Mesothelial cell of epicardium (in vitro differentiated cells): ENCODE measurements at regions not wholly inside any gene's neighbourhood (a gene's known extent, or its start where the extent isn't known, plus 50 kb on each side); places are given as distances from the start of the nearest gene placed in this dataset.

Experiments
- DNase-seq, 2 experiments: peaks; one replicate each; pipeline ENCODE4 v3.0.0; 2021; ENCODE audit warnings: low spot score in 2 of 2; ENCODE audit not compliant: unreplicated experiment in 2 of 2
- H3K27ac Mint-ChIP-seq: 2 replicates; pipeline ENCODE4 v1.8.0; 2021; ENCODE audit warnings: mixed read lengths
- H3K27me3 Mint-ChIP-seq: 2 replicates; pipeline ENCODE4 v1.8.0; 2021; ENCODE audit warnings: low read depth, mixed read lengths
- H3K36me3 Mint-ChIP-seq: 2 replicates; pipeline ENCODE4 v1.8.0; 2021; ENCODE audit warnings: mixed read lengths
- H3K4me1 Mint-ChIP-seq: 2 replicates; pipeline ENCODE4 v1.8.0; 2021; ENCODE audit warnings: mixed read lengths
- H3K4me3 Mint-ChIP-seq: 2 replicates; pipeline ENCODE4 v1.8.0; 2021; ENCODE audit warnings: mild to moderate bottlenecking, moderate library complexity, mixed read lengths
- H3K9me3 Mint-ChIP-seq: 2 replicates; pipeline ENCODE4 v1.8.0; 2021; ENCODE audit warnings: mixed read lengths
- CTCF ChIP-seq: fragments of 200-600 bp; sonication (generic); IDR thresholded peaks from one replicate; pipeline ENCODE4 v1.5.0; 2021; ENCODE audit warnings: antibody characterized with exemption; ENCODE audit not compliant: unreplicated experiment

GRCh38 chr4:3680656-3681055 is 85.5 kb upstream of the ADRA2C start:
- TF ChIP-seq CTCF, result no peak
- Mint-ChIP-seq H3K4me3 (no peak overlapping the region), H3K27ac (no peak overlapping the region), H3K4me1 (no peaks in the 10 kb centered on the region), H3K27me3 (peaks cover 70% of the 10 kb centered on the region), H3K36me3 (no peaks in the 10 kb centered on the region), H3K9me3 (no peaks in the 10 kb centered on the region)
- no peak for DNase-seq

- H3K4me3 Mint-ChIP-seq, result no peak overlapping the region
- H3K27ac Mint-ChIP-seq, result no peak overlapping the region
- no peaks in the 10 kb centered on the region for H3K36me3 Mint-ChIP-seq
- peak in 1 of 2 experiments; percentile 16 for DNase-seq
- no peaks in the 10 kb centered on the region for H3K4me1 Mint-ChIP-seq
- TF ChIP-seq CTCF, result no peak
- H3K27me3 Mint-ChIP-seq, result peaks cover 71% of the 10 kb centered on the region
- no peaks in the 10 kb centered on the region for H3K9me3 Mint-ChIP-seq
These were observed 86.3 kb upstream of the ADRA2C start for GRCh38 chr4:3679851-3680311.

- Mint-ChIP-seq H3K36me3 (no peaks in the 10 kb centered on the region), H3K27me3 (peaks cover 65% of the 10 kb centered on the region), H3K4me3 (no peak overlapping the region), H3K27ac (no peak overlapping the region), H3K9me3 (no peaks in the 10 kb centered on the region), H3K4me1 (no peaks in the 10 kb centered on the region)
- peak in 1 of 2 experiments; percentile 17 for DNase-seq
- TF ChIP-seq CTCF, result no peak
These were observed 86.9 kb upstream of the ADRA2C start for GRCh38 chr4:3679071-3679825.

GRCh38 chr4:3677748-3678070 is 88.5 kb upstream of the ADRA2C start:
- Mint-ChIP-seq H3K4me3 (no peak overlapping the region), H3K27ac (no peak overlapping the region), H3K9me3 (no peaks in the 10 kb centered on the region), H3K4me1 (no peaks in the 10 kb centered on the region), H3K36me3 (no peaks in the 10 kb centered on the region), H3K27me3 (peaks cover 58% of the 10 kb centered on the region)
- no peak for DNase-seq
- TF ChIP-seq CTCF, result no peak

GRCh38 chr4:3676907-3677747 is 89.1 kb upstream of the ADRA2C start:
- peak in 1 of 2 experiments; percentile 18 for DNase-seq
- H3K27ac Mint-ChIP-seq, result no peak overlapping the region
- peaks cover 54% of the 10 kb centered on the region for H3K27me3 Mint-ChIP-seq

More at GRCh38 chr4:3676907-3677747, 89.1 kb upstream of the ADRA2C start:
- Mint-ChIP-seq H3K36me3 (no peaks in the 10 kb centered on the region), H3K9me3 (no peaks in the 10 kb centered on the region), H3K4me1 (peaks cover 3% of the 10 kb centered on the region), H3K4me3 (no peak overlapping the region)
- TF ChIP-seq CTCF, result no peak
